Peyer's patch (tissue), 4 donors: ENCODE measurements at regions not wholly inside any gene's neighbourhood (a gene's known extent, or its start where the extent isn't known, plus 50 kb on each side); places are given as distances from the start of the nearest gene placed in this dataset.

Experiments
- CTCF ChIP-seq, 6 experiments: fragments of 450-650 bp in 4 of 6; fragments of 200-600 bp in 2 of 6; sonication (generic) in 1 of 6; IDR thresholded peaks; one replicate each; pipeline ENCODE4 v1.5.1; 2017 to 2019; ENCODE audit warnings: antibody characterized with exemption in 6 of 6, mild to moderate bottlenecking in 3 of 6, moderate library complexity in 1 of 6
- POLR2A ChIP-seq, 2 donors: fragments of 450-650 bp; IDR thresholded peaks; one replicate each; pipeline ENCODE4 v1.5.1; 2017; ENCODE audit warnings: antibody characterized with exemption in 2 of 2, mild to moderate bottlenecking in 2 of 2, moderate library complexity in 2 of 2

DNA sequence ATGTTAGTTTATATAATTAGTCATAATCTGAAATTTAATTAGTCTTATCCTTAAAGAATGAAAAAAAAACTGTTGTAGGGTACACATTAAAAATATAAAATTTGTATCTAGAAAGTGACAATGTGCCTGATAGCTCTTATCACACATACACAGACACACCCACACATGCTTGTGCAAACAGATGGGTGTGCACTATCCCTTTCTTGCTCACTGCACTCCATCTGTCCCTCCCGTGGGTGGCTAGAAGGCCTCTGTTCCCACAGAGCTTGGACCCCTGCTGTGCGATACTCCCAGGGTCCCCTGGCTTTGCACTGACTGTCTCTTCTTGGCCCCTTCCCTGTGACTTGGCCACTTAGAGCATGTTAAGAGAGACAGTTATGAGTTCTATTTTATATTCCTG lies 123.9 kb upstream of the ACKR3 start:
- TF ChIP-seq POLR2A (IDR thresholded peaks at IDR 0.05), result no peak
- no peak for TF ChIP-seq CTCF (IDR thresholded peaks at IDR 0.05)
